CD14-positive monocyte (primary cell): ENCODE measurements at regions not wholly inside any gene's neighbourhood (a gene's known extent, or its start where the extent isn't known, plus 50 kb on each side); places are given as distances from the start of the nearest gene placed in this dataset.

Source experiments
- DNase-seq, 3 donors: peaks; one replicate each; pipeline ENCODE4 v3.0.0-alpha.2; 2011 to 2022
- H2AFZ ChIP-seq: 2 replicates; pipeline ENCODE4 v1.6.0; 2012; ENCODE audit warnings: mild to moderate bottlenecking, low read depth, low read length, inconsistent platforms; ENCODE audit not compliant: insufficient read depth, poor library complexity, severe bottlenecking
- H3K27ac ChIP-seq, 2 donors: 1 replicate in 1 of 2; 2 replicates in 1 of 2; pipeline ENCODE4 v1.5.1; 2012 to 2013; ENCODE audit warnings: low read length in 2 of 2, control low read depth in 1 of 2, inconsistent platforms in 1 of 2, low read depth in 1 of 2, mild to moderate bottlenecking in 1 of 2
- H3K27me3 ChIP-seq, 2 donors: one replicate each; pipeline versions ENCODE4 v1.6.0 to v1.6.1; 2011 to 2013; ENCODE audit warnings: low read length in 2 of 2; ENCODE audit not compliant: control insufficient read depth in 2 of 2, insufficient read depth in 2 of 2
- H3K36me3 ChIP-seq, 2 donors: replicated peaks in 1 of 2; 1 replicate in 1 of 2; 2 replicates in 1 of 2; pipeline versions ENCODE4 v1.5.1 to v1.6.1; 2012 to 2013; ENCODE audit warnings: low read length in 2 of 2, control low read depth in 1 of 2, inconsistent platforms in 1 of 2, mild to moderate bottlenecking in 1 of 2; ENCODE audit not compliant: insufficient read depth in 2 of 2, control insufficient read depth in 1 of 2
- H3K4me1 ChIP-seq, 2 donors: 1 replicate in 1 of 2; 2 replicates in 1 of 2; pipeline versions ENCODE4 v1.5.1 to v1.6.1; 2012 to 2013; ENCODE audit warnings: low read length in 2 of 2, control low read depth in 1 of 2, inconsistent platforms in 1 of 2, mild to moderate bottlenecking in 1 of 2, moderate library complexity in 1 of 2; ENCODE audit not compliant: insufficient read depth in 2 of 2, control insufficient read depth in 1 of 2
- H3K4me2 ChIP-seq: replicated peaks from 2 replicates; pipeline ENCODE3; 2012; ENCODE audit warnings: low read length, moderate library complexity, mild to moderate bottlenecking; ENCODE audit not compliant: poor library complexity, severe bottlenecking; ENCODE audit errors: extremely low read depth
- H3K4me3 ChIP-seq, 3 experiments: fragments of 200-600 bp in 1 of 3; sonication (generic) in 1 of 3; replicated peaks in 1 of 3; 1 replicate in 2 of 3; 2 replicates in 1 of 3; pipeline ENCODE4 v1.5.1; 2011 to 2013; ENCODE audit warnings: low read length in 3 of 3, mild to moderate bottlenecking in 3 of 3, control low read depth in 2 of 3, low read depth in 2 of 3, inconsistent platforms in 1 of 3, moderate library complexity in 1 of 3
- H3K79me2 ChIP-seq: 2 replicates; pipeline ENCODE4 v1.6.0; 2012; ENCODE audit warnings: mild to moderate bottlenecking, control low read depth, inconsistent platforms, low read length, moderate library complexity; ENCODE audit not compliant: insufficient read depth
- H3K9ac ChIP-seq: 2 replicates; pipeline ENCODE4 v1.6.0; 2017; ENCODE audit warnings: low read length, mild to moderate bottlenecking; ENCODE audit not compliant: insufficient read depth, poor library complexity, severe bottlenecking
- H3K9me3 ChIP-seq, 2 donors: replicated peaks in 1 of 2; 1 replicate in 1 of 2; 2 replicates in 1 of 2; pipeline versions ENCODE4 v1.5.1 to v1.6.1; 2012 to 2013; ENCODE audit warnings: low read length in 2 of 2, control low read depth in 1 of 2; ENCODE audit not compliant: control insufficient read depth in 1 of 2, insufficient read depth in 1 of 2
- H4K20me1 ChIP-seq: 2 replicates; pipeline ENCODE4 v1.6.0; 2012; ENCODE audit warnings: mild to moderate bottlenecking, low read length, control low read depth, moderate library complexity; ENCODE audit not compliant: insufficient read depth
- H3K27ac Mint-ChIP-seq, 7 donors: one replicate each; pipeline ENCODE4 v1.8.0; 2020; ENCODE audit warnings: mild to moderate bottlenecking in 7 of 7, mixed read lengths in 7 of 7, moderate library complexity in 6 of 7, inconsistent platforms in 2 of 7
- H3K27me3 Mint-ChIP-seq, 3 donors: one replicate each; pipeline ENCODE4 v1.8.0; 2021 to 2022; ENCODE audit warnings: low read depth in 3 of 3, mild to moderate bottlenecking in 3 of 3, mixed read lengths in 3 of 3, moderate library complexity in 3 of 3, inconsistent platforms in 1 of 3
- H3K36me3 Mint-ChIP-seq, 2 donors: one replicate each; pipeline ENCODE4 v1.8.0; 2020; ENCODE audit warnings: mixed read lengths in 2 of 2, inconsistent platforms in 1 of 2, mild to moderate bottlenecking in 1 of 2
- H3K4me1 Mint-ChIP-seq: one replicate; pipeline ENCODE4 v1.8.0; 2020; ENCODE audit warnings: mild to moderate bottlenecking, mixed read lengths
- H3K4me3 Mint-ChIP-seq, 2 donors: one replicate each; pipeline ENCODE4 v1.8.0; 2020; ENCODE audit warnings: mild to moderate bottlenecking in 2 of 2, mixed read lengths in 2 of 2, moderate library complexity in 1 of 2
- H3K9me3 Mint-ChIP-seq, 7 donors: one replicate each; pipeline ENCODE4 v1.8.0; 2020 to 2022; ENCODE audit warnings: mixed read lengths in 7 of 7, mild to moderate bottlenecking in 6 of 7, moderate library complexity in 6 of 7, inconsistent platforms in 2 of 7
- CTCF ChIP-seq: fragments of 200-600 bp; IDR thresholded peaks from one replicate; pipeline ENCODE4 v1.8.0; 2022; ENCODE audit warnings: antibody characterized with exemption, mild to moderate bottlenecking
- WGBS: methylation state at CpG from one replicate; pipeline ENCODE4 v1.1.5; 2013; ENCODE audit warnings: missing lambda C conversion rate; ENCODE audit not compliant: insufficient coverage; 5-methylcytosine and 5-hydroxymethylcytosine counted together
- intact Hi-C, 2 donors: fragments of 100-400 bp; cut with micrococcal nuclease; formaldehyde crosslinking; loops; one replicate each; pipeline versions ENCODE4 v1.15.0 to v1.15.1; 2023

GRCh38 chr18:29871246-29871645, 1171.3 kb downstream of the DSC3 start:
- Mint-ChIP-seq H3K9me3 (peaks cover 0 to 2% (median 0%) of the 10 kb centered on the region in 7 donors), H3K4me1 (no peaks in the 10 kb centered on the region), H3K27ac (no peak overlapping the region), H3K36me3 (no peaks in the 10 kb centered on the region), H3K4me3 (no peak overlapping the region), H3K27me3 (peaks cover 0 to 1% (median 0%) of the 10 kb centered on the region in 3 donors)
- no CpG with 5 or more reads among the region's 2 CpGs for WGBS
- Histone ChIP-seq H2AFZ (no peak overlapping the region), H3K27me3 (no peaks in the 10 kb centered on the region), H3K36me3 (no peaks in the 10 kb centered on the region), H3K9ac (no peak overlapping the region), H4K20me1 (no peaks in the 10 kb centered on the region), H3K79me2 (no peaks in the 10 kb centered on the region), H3K9me3 (no peaks in the 10 kb centered on the region), H3K27ac (no peak overlapping the region), H3K4me3 (no peak overlapping the region), H3K4me2 (no peak overlapping the region), H3K4me1 (no peaks in the 10 kb centered on the region)
- intact Hi-C loops: no loop called here
- DNase-seq: no peak
- no peak for TF ChIP-seq CTCF

- H3K36me3 ChIP-seq: no peaks in the 10 kb centered on the region
- no peaks in the 10 kb centered on the region for H3K79me2 ChIP-seq
- H3K4me3 ChIP-seq: no peak overlapping the region
- H3K4me1 ChIP-seq: no peaks in the 10 kb centered on the region
- no peak overlapping the region for H3K4me3 Mint-ChIP-seq
- no peaks in the 10 kb centered on the region for H3K4me1 Mint-ChIP-seq
- no peak overlapping the region for H3K27ac Mint-ChIP-seq
- H3K27me3 Mint-ChIP-seq: no peaks in the 10 kb centered on the region
- H3K9me3 Mint-ChIP-seq: peaks cover 0 to 2% (median 0%) of the 10 kb centered on the region in 7 donors
- H3K9me3 ChIP-seq: no peaks in the 10 kb centered on the region
- H2AFZ ChIP-seq: no peak overlapping the region
- H3K36me3 Mint-ChIP-seq: no peaks in the 10 kb centered on the region
- no CpG with 5 or more reads among the region's 1 CpG for WGBS
- H3K27me3 ChIP-seq: no peaks in the 10 kb centered on the region
- no peak for DNase-seq
- H3K4me2 ChIP-seq: no peak overlapping the region
- H3K9ac ChIP-seq: no peak overlapping the region
- no peak overlapping the region for H3K27ac ChIP-seq
- intact Hi-C loops: no loop called here
- no peaks in the 10 kb centered on the region for H4K20me1 ChIP-seq
- TF ChIP-seq CTCF: no peak
Observed at GRCh38 chr18:29862824-29863223, 1179.7 kb downstream of the DSC3 start.
